8988T (cell line): ENCODE measurements at regions not wholly inside any gene's neighbourhood (a gene's known extent, or its start where the extent isn't known, plus 50 kb on each side); places are given as distances from the start of the nearest gene placed in this dataset.

ENCODE experiments used
- DNase-seq: peaks from one replicate; pipeline ENCODE4 v3.0.0; 2011

- no peak for DNase-seq
These were observed 2120.4 kb upstream of the PIK3C3 start for GRCh38 chr18:39834636-39835035.

DNA sequence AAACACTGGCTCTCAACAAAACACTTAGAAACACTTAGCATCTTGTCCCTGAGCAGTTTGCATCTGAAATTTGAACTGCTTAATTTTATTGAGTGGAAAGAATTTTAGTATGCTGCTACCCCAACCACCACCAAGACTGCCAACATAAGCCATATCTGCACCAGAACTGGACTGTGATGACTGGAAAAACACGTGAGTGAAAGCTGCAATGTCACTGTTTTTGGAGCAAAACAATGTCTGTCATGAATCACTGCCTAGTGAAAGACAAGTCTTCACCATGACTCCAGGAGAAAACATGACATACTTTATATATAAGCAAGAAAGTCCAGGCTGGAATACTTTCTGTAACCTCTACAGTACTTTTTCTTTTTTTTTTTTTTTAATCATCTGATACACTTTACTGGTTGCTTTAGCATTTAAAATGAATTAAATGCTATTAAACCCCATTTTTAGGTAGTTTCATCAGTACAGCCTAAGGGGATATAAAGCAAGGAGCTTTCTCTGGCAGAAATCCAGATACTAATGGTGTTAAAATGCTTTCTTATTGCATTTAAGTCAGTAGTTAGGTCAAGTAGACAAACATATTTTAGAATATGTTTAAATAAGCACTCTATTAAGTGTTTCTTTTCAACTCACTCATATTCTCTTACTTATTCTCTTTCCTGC lies 2129.4 kb upstream of the PIK3C3 start:
- no peak for DNase-seq

GRCh38 chr18:39806525-39806924 lies 2148.5 kb upstream of the PIK3C3 start:
- DNase-seq, result no peak

GRCh38 chr18:39805218-39805617 lies 2149.8 kb upstream of the PIK3C3 start:
- no peak for DNase-seq

DNA sequence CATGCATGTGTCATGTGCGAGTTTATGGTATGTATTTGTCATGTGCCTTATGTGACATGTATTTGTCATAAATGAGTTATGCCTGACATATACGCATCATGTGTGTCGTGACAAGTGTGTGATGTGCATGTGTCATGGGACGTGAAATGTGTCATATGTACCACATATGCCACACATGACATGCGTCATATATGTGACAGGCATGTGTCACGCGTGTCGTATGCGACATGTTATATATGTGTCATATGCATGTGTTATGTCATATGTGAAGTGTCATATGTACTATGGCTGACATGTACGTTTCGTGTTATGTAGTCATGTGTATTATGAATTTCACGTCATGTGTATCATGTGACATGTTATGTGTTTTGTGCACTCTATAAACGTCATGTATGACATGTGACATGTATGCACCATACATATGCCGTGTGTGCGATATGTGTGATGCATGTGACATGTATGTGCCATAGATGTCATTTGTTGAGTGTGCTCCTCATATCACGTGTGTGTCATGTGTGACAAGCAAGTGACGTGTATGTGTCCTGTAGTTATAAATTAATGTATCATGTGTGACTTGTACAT lies 2152.3 kb upstream of the PIK3C3 start:
- no peak for DNase-seq

GRCh38 chr18:39801848-39802247 lies 2153.2 kb upstream of the PIK3C3 start:
- no peak for DNase-seq

DNA sequence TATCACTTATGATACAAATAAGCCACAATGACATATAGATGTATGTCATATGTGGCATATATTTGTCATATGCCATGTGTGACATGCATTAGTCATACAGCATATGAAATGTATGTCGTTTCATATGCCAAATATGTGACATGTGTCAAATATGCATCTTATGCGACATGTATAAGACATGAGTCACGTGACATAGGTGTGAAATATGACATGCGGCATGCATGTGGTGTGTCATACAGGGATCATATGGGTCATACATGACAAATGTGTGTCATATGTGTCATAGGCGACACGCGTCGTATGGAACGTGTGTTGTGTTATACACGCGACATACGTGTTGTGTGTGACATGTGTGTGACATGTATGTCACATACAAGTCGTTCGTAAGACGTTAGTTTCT lies 2154.0 kb upstream of the PIK3C3 start:
- DNase-seq, result no peak

DNA sequence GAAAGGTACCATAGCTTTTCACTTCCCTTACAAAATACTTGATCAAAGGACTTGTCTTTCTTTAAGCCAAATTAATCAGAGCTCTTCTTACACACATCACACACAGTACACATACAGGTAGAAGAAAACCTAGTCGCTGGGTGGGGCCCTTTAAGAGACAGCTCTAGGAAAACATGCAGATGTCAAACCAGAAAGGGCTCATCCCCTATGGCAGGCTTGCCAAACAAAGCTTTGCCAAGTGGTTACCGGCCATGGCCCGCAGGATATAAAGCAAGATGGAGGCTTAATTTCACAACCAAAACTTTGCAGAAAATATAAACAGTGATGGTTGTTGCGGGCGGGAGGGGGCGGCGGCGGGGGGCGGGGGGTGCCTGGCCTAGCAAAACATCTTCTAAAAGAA lies 2156.0 kb upstream of the PIK3C3 start:
- DNase-seq, result no peak

GRCh38 chr18:39796393-39796792 lies 2158.6 kb upstream of the PIK3C3 start:
- DNase-seq, result no peak

DNA sequence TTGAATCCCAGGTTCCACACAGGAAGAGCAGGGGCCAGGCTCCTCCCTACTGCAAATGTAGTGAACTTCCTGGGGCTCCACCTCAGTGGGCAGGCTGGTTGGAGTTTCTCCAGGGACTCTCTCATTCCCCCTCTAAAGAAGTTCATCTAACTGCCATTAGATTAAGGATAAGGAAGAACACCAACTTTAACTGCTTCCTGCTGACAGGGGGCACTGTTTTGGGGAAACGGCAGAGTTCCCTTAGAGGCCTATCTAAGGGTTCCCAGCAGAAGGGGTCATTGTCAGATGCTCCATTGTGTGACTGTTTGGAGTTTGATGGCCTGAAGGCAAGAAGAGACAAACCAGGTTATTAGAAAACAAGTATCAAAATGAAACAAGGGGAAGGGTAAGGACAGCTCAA lies 2159.7 kb upstream of the PIK3C3 start:
- DNase-seq, result no peak

DNA sequence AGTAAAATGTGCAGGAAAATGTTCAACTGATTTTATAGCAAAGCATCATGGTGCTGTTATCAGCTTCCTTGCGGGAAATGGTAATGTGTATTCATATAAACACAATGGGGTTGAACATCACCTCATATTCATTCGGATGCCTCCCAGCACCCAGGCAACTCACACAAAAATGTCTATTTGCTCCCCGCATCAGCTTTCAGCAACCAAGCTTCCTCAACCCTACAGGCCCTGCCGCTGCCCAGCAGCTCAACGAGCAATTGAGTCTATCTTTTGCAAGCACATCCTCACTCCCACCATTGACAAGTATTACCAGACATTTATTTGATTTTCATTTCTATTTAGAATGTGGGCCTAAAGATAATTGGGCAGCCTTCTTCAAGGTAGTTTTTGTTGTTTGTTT lies 2161.4 kb upstream of the PIK3C3 start:
- no peak for DNase-seq

GRCh38 chr18:39788383-39788782 lies 2166.7 kb upstream of the PIK3C3 start:
- no peak for DNase-seq

DNA sequence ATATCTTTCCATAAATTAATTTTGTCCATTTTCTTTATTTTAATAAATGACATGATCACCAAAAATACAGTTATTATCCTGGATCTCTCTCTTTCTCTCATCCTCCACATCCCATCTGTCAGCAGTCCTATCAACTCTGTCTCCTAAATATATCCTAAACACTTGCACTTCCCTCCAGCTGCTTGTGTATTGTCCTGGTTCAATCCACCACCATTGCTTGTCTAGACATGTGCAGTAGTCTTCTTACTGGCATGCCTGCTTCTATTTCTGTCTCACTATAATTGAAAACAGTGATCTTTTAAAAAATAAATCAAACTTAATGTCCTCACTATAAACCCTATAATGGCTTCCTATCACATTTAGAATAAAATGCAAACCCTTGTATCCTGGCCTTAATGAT lies 2168.6 kb upstream of the PIK3C3 start:
- no peak for DNase-seq

DNA sequence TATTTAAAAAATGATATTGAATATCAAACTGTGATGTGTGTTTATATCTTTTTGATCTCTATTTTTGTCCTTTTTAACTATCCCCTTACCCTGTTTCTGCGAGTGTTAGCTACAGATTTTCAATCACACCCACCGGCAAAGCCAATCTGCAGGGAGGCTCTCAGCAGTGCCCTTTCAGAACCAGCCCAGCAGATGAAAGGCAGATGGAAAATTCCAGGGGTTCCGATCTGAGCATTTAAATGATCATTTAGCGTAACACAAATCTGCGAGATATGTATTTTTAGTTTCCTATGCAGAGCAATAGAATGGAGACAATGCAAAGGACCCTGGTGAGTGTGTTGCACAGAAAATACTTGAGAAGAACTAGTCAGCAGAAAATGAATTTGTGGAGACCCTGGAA lies 2170.5 kb upstream of the PIK3C3 start:
- no peak for DNase-seq

- DNase-seq, result no peak
These were observed 2173.5 kb upstream of the PIK3C3 start for GRCh38 chr18:39781565-39781964.

- DNase-seq, result no peak
These were observed 2174.3 kb upstream of the PIK3C3 start for GRCh38 chr18:39780774-39781173.

- no peak for DNase-seq
These were observed 2175.1 kb upstream of the PIK3C3 start for GRCh38 chr18:39779926-39780325.

- DNase-seq, result no peak
These were observed 2178.3 kb upstream of the PIK3C3 start for GRCh38 chr18:39776766-39777165.

DNA sequence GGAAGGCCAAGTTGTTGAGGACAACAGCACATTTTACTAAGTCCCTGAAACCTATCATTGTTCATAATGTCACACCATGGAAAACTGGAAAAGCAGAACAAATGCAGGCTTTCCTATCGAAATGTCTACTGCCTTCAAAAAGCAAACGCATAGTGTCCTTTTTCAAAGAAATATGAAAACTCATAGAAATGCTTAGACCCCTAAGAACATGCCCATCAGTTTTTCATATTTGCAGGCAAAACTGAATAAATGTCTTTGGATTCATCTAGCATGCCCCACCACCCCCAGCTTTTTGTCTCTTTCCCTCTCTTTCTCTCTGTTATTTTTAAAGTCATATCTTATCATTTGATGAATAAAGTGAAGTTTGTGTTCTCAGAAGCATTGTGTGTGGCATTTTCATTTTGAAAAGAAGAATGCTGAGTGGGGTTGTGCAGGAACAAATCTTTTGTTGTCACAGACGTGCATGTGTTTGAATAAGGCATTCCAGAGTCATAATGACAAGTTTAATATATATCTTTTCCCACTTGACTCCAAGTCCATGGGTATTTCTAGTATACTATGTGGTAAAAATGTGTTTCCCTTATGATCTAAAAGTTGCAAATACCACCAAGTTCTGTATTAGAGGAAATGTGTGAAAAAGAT lies 2180.0 kb upstream of the PIK3C3 start:
- DNase-seq, result no peak

DNA sequence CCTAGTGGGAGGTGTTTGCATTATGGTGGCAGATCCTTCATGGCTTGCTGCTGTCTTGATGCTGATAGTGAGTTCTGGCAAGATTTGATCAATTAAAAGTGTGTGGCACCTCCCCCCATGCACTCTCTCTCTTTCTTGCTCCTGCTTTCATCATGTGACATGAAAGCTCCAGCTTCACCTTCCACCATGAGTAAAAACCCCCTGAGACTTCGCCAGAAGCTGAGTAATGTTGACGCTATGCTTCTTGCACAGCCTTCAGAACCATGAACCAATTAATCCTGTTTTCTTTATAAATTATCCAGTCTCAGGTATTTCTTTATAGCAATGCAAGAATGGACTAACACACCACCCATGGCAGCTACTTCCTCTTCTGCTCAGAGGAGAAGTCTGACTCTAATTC lies 2181.4 kb upstream of the PIK3C3 start:
- DNase-seq, result no peak

DNA sequence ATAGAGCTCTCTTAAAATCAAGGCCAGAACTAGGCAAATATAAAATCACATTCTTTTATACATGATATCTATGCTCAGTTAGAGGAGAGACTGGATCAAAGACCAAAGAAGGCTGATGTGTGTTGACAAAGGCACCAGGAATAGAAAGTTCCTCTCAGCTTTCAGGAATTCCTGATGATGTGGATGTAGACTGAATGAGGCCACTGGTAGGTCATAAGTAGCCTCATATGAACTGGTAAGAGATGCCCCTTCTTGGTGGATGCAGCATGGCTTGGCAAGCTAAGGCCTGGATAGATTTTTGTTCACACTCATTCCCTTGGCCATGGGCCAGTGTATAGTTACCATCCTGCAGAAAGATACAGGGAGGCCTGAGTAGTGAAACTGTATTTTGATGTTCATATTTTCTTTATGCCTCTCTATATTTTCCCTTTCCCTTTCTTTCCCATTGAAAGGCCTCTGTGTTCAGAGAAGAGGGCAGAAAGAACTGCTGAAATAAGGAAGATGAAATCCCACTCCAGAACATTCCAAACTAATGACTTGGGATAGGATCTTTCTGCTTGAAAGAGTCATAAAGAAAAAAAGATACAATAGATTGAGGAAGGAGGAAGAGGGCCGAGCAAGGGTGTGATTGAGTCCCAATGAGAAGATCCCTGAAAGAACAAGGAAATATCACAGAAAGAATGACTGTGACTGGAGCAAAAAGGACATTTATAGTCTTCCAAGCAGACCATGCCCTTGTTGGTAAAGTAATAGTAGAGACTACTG lies 2182.7 kb upstream of the PIK3C3 start:
- DNase-seq, result no peak

DNA sequence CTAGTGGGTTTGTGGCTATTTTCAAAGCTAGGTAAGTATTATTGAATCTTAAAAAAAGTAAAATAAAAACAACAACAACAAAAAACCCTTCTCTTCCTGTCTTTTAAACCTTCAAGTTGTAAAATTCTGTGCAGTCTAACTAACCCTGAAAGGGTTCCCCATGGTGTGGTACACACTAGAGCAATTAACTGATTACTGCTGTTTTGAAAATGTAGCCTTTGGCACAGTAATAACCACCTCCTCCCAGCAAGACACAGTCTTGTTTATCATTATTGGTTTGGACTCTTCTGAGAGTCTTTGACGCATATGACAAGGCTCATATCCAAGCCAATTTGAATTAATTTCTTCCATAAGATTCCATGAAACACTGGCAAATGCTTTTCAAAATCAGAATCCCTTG lies 2184.6 kb upstream of the PIK3C3 start:
- DNase-seq, result no peak

GRCh38 chr18:39764873-39765272 lies 2190.2 kb upstream of the PIK3C3 start:
- DNase-seq, result no peak

DNA sequence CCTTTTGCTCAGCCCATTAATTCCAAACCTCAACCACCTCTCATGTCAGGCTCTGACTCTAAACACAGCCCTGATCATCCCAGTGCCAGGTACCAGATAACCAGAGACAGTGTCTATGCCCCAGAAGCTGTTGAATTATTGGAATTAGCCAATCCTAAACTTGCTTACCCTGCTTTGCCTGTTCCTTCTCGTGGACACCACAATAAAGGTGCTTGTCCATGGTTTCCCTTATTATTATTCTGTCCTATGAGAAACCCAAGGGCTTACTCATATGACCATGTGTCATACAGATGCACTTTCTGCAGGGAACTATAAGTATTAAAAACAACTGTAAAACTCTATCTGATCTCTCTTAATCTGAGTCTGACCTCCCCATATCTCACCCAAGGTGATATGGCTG lies 2193.8 kb upstream of the PIK3C3 start:
- no peak for DNase-seq
